Hematopoietic multipotent progenitor cell treated with erythropoietin and hydrocortisone succinate and interleukin-3 and kit ligand, for 17 days (in vitro differentiated cells): ENCODE measurements at regions not wholly inside any gene's neighbourhood (a gene's known extent, or its start where the extent isn't known, plus 50 kb on each side); places are given as distances from the start of the nearest gene placed in this dataset.
"Not testable (repeated sequence)": the region's sequence is repeated elsewhere in the genome, so short reads cannot be mapped to it uniquely, and the experiment has no call there.

Source experiments
- DNase-seq: peaks from one replicate; pipeline ENCODE4 v3.0.0-alpha.2; 2015; ENCODE audit warnings: low spot score

DNA sequence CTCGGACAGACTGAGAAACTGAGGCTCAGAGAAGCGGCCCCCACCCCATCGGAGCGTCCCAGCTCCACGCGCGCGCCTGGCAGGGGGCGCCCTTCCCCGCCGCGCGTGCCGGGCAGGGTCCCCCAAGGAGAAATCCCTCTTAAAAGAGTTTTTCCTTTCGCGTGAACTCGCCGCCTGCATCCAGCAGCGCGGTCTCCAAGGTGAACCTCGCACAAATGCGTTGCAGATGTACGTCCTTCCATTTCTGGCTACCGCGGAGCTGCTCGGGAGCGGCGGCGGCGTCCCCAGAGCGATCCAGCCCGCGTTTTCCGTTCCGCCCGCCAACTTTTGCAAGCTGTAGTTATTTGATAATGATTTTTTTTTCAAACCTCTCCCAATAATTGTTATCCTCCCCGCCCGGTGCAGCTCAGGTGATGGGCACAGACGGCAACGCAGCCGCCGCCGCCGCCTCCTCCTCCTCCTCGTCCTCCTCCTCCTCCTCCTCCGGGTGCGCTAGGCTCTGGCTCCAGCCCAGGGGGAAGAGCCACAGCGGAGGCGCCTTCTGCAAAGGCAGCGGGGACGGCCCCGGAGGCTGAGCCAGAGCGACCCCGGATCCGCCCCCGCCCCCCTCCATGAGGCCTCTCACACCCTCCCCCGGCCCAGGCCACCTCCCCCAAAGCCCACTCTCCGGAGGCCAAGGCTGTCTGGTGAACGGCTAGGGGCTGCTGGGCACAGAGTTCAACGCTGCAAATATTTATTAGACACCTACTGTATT, 74.0 kb upstream of the CUX1 start:
- peak; percentile 30 for DNase-seq

DNA sequence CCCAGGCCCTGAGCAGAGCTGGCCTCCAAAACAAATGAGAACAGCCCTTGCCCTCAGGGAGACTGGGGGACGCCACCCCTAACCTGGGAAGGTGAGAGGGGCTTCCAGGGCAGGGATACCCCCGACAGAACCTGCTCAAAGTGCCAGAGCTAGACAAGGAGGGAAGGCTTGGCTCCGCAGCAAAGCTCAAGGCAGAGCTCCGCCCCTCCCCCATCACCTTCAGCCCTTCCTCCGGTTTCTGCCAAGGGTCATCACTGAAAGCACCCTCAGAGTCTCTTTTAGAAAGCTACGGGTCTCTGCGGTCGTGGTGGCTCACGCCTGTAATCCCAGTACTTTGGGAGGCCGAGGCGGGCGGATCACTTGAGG, 73.4 kb upstream of the CUX1 start:
- DNase-seq: no peak

DNA sequence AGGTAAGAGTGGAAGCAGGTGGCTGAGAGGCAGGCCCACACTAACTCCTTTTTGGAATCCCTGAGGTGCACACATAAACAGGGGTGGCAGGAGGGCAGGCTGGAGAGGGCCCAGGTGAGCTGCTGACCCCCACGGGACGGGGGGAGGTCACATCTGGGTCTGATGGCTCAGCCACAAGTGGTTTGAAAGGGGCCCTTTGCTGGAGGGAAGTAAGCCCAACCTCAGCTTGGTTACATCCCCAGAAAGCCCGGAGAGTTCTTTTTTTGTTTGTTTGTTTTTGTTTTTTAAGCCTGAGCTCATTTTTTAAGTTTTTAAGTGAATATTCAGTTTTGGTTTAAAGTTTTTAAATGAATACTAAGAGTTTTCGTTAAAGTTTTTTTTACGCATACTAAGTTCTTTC, 72.8 kb upstream of the CUX1 start:
- DNase-seq: no peak

DNA sequence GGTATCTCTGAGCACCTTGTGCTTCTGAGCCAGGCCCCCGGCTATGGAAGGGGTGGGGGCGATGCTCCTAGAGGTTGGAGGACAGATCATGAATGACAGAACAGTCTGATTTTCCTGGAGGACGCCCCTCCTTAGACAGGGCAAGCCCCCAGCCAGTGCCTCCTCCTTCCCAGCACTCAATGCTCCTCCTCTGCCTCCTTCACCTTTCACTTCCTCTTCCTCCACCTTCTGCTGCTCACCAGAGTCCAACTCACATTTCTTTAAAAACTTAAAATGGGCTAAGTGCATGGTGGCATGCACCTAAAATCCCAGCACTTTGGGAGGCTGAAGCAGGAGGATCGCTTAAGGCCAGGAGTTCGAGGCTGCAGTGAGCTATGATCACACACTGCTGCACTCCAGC, 71.1 kb upstream of the CUX1 start:
- no peak for DNase-seq

DNA sequence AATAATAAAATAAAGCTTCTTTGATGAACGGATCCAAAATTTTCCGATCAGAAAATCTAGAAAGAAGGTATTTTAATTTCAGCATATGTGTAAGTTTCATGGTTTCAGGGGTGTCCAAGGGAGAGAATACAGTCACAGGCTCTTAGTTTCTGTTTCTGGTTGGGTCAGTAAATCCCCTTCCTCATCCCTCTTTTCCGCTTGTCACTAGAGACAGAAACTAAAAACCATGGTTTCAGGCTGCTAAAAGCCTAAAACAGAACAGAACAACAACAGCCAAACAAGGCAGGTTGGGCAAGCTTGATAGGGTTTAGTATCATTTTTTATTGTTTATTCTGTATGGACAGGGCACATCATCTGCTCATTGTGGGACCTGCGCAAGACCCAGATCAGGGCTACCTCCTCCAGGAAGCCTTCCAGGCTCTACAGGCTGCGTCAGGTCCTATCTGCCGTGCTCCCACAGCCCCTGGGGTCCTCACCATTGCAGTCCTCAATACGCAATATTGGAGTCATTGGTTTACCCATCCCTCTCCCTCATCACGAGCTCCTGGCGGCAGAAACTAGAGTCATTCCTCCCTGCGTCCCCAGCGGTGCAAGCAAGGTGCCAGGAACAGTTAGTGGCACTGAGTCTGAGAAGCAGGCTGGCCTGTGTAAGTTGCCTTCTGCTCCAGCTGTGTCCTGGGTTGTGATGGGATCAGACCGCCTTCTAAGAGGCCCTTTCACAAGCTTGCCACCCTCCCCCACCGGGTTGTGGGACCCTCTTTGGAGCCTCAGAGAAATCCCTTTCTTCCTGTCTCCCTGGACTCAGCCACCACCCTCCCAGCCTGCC, 70.2 kb upstream of the CUX1 start:
- DNase-seq: no peak

DNA sequence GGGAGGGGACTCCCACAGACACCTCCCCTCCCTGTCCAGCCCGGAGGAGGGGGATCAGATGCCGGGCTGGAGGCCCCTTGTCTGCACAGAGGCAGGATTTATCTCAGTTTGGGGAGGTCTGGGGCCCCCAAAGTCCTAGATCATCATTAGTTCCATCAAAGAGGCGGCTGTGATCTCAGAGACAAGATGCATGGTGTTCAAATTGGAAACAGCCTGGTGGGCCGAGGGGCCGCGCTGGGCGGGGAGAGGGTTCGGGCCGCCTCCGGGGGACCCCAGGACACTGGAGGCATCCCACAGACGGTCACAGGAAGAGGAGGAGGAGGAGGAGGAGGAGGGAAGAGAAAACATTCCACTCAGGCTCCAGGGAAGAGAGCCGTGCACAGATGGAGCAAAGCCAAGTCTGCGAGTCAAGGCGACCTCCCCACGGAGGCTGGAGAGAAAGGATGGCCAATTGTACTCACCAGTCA, 69.5 kb upstream of the CUX1 start:
- no peak for DNase-seq

DNA sequence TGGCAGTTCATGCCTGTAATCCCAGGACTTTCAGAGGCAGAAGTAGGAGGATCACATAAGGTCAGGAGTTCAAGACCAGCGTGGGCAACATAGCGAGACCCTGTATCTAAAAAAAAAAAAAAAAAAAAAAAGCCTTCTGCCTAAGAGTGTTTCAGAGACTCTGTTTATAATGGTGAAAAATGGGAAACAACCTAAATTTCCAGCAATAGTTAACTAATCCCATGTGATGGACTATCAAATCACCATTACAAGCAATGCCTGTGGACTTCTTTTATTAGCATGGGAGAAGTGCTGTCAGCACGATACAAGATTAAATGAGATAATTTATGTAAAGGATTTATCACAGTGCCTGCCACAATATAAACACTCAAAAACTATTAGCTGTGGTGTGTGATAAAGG, 67.5 kb upstream of the CUX1 start:
- DNase-seq: no peak

DNA sequence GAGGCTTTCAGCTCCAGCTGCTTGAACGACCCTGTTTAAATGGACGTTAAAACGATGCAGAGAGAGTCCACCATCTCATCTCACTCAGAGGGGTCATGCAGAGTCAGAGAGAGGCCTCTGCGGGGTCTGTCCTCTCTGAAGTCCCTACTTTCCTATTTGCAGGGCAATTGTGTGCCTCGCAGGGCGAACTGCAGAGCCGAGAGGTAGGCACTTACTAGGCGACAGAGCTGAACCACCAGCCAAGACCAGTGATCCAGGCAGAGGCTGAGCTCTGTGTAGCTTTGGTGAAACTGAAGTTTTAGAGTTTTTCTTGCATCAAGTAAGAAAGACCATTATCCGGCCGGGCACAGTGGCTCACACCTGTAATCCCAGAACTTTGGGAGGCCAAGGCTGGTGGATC, 64.1 kb upstream of the CUX1 start:
- no peak for DNase-seq

DNA sequence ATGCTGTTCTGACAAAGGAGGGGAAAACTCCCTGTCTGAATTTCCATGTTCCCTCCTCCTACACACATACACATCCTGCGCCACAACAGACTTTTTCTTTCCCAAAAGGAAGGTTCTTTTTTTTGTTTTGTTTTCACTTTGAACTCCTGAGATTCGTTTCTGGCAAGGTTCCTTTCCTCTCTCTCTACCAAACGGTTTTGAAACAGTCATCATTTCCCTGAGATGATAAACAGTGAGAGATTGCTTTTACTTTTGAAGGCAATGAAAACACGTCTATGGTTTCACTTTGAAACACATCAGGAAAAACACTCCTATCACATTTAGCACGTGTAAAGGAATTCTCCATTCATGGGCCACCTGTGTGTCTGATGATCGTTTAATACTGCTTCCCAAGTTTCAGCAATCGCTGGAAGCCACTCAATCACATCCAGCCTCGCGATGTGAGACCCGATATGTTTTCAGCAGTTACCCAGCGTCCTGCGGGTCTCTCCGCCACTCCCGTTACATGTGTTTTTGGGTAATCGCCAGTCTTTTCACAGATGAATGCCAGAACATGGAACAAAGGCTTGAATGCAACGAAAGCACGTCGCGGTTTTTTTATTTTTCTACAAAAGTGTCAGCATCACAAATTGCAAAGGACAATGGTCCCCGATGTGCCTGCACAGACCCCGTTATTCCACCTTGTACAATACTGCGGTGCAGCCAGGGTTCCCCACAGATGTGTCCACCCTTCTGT, 62.8 kb upstream of the CUX1 start:
- no peak for DNase-seq

DNA sequence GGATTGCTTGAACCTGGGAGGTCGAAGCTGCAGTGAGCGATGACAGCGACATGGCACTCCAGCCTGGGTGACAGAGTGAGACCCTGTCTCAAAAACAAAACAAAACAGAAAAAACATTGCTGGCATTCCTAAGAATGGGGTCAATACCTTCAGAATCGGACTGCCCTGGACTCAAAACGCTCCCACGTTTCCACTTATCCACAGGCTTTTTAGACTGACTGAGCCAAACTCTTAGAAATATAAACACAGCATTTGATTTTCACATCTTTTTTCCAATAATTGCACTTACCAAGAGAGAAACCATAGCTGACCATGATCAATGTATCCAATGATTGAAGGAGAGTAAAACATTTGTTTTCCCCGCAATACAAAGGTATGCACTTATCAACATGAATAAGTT, 59.5 kb upstream of the CUX1 start:
- no peak for DNase-seq

DNA sequence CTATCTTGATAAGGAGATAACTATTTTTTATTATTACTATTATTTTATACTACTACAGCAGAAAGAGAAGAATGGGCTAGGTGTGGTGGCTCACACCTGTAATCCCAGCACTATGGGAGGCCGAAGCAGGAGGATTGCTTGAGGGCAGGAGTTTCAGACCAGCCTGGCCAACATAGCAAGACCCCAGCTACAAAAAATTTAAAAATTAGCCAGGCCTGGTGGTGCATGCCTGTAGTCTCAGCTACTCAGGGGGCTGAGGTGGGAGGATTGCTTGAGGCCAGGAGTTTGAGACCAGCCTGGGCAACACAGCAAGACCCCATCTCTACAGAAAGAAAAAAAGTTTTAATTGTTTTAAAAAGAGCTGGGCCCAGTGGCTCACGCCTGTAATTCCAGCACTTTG, 58.9 kb upstream of the CUX1 start:
- DNase-seq: not testable (repeated sequence)

DNA sequence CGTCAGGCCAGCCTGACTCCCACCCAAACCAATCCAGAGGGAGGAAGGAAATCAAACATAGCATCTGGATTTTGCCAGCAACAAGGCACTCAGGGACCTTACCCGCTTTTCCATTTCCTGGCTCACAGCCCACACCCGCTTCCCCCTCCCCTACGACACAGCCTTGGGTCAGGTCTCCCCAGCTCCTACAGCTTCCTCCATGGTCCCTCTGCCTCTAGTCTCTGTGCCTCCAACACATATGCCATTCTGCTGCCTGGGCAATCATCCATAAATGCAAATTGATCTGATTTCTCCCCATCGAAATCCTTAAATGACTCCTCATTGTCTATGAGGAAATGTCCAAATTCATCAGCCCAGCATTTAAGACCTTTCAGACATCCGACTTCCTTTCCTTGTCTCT, 53.2 kb upstream of the CUX1 start:
- DNase-seq: no peak

DNA sequence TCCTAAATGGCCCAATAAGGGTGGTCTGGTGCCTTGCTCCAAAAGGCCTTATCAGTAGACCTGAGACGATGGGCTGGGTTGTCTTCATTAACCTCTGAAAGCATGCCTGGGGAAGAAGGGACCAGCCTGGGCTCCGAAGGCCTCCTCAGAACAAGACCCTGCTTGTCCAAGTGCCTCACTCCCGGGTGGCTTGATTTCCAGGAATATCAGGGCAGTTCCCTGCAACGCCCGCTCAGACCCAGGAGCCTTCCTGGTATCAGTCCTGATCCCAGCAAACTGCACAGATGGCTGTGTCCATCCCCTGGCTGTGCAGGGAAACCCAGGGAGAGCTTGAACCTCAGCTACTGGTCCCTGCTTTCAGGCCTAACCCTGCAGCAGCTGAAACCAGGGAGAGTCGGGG, 49.9 kb upstream of the CUX1 start:
- no peak for DNase-seq
